GM19455 (cell line): ENCODE measurements at regions not wholly inside any gene's neighbourhood (a gene's known extent, or its start where the extent isn't known, plus 50 kb on each side); places are given as distances from the start of the nearest gene placed in this dataset.

ENCODE experiments used
- ATAC-seq: cut with Tn5 transposase; IDR thresholded peaks from one replicate; pipeline ENCODE4 v1.9.1; 2021; ENCODE audit not compliant: unreplicated experiment

GRCh38 chr21:32881458-32881857 is 109.9 kb upstream of the PAXBP1 start:
- no peak for ATAC-seq

GRCh38 chr21:32884062-32884461 is 112.5 kb upstream of the PAXBP1 start:
- ATAC-seq: no peak

DNA sequence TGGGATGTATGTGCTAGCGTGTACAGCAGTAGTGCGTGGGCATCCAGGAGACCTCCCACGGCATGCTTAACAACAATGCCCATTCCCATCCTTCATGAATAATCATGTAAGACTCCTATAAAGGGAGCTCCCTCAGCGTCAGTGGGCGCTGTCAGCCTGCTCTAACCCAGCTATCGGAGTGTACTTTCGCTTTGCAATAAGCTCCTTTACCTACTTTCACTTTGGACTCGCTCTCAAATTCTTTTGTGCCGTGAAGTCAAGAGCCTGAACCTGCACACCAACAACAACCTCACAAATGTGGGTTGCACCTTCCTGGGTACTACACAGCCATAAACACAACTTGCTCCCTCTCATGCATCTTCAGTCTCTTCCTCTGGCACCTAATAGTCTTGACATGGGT is 114.8 kb upstream of the PAXBP1 start:
- ATAC-seq: no peak

GRCh38 chr21:32887026-32887425 is 115.5 kb upstream of the PAXBP1 start:
- ATAC-seq: no peak

GRCh38 chr21:32888971-32889370 is 117.4 kb upstream of the PAXBP1 start:
- ATAC-seq: no peak

DNA sequence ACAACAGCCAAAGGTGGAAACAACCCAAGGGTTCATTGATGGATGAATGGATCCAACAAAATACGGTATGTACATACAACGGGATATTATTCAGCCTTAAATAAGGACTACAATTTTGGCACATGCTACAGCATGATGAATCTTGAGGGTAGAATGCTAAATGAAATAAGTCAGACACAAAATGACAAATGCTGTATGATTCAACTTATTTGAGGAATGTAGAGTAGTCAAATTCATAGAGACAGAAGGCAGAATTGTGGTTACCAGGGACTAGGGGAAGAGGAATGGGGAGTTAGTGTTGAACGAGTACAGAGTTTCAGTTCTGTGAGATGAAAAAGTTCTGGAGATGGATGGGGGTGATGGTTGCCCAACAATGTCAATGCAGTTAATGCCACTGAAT is 118.0 kb upstream of the PAXBP1 start:
- no peak for ATAC-seq

DNA sequence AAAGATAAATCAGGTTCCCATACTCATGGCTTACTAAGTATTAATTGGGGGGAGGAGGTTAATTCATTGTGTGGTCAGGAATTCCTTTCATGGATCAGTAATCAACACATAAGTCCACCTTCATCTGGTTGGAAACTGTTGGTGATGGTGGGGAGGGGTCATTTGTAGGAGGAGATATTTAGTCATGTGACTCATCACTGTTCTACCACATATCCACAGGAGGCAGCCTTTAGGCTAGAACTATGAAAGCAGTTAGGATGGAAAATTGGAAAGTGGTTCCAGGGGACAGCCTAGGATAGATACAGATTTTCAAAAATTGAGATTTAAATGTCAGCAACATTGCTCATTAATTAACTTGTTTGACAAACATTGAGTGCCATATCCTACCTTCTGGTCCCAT is 122.8 kb upstream of the PAXBP1 start:
- ATAC-seq: no peak

DNA sequence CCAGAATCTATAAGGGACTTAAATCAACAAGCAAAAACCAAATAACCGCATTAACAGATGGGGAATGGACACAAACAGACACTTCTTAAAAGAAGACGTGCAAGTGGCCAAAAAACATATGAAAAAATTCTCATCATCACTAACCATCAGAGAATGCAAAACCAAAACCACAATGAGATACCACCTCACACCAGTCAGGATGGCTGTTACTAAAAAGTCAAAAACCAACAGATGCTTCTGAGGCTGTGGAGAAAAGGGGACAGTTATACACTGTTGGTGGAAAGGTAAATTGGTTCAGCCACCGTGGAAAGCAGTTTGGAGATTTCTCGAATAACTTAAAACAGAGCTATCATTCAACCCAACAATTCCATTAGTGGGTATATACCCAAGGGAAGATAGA is 124.9 kb upstream of the OLIG2 start:
- no peak for ATAC-seq

DNA sequence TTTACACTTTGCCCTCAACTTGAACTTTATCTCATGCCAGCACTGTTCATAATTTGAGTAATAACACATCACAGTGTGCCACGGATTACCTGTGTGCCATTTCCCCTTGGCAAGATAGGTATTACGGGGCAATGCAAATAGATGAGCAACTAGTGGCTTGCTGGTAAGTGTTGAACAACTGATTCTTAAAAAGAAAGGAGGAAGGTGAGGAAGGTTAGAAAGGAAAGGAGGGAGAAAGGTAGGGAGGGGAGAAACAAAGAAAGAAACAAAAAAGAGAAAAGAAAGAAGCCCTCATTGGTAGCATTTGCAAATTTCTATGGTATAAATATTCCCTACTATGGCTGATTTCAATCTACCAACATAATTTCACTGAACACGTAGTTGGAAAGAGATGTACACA is 118.2 kb upstream of the OLIG2 start:
- ATAC-seq: no peak

DNA sequence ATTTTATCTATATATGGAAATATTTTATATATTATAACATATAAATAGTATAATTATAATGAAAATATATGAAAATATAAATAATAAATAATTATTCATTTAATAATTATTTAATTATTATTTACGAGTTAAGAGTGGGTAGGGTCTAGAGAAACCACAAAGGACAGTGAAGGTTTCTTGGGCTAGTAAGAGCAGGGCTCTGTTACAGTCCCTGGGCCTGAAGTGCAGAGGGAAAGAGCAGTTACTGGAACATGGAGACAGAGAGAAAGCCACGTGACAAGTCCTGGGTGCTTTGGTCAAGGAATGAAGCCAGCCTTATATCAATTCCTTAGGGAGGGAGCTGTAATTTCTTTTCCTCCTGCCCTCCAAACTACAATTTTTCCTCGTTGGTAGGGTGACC is 117.2 kb upstream of the OLIG2 start:
- no peak for ATAC-seq

DNA sequence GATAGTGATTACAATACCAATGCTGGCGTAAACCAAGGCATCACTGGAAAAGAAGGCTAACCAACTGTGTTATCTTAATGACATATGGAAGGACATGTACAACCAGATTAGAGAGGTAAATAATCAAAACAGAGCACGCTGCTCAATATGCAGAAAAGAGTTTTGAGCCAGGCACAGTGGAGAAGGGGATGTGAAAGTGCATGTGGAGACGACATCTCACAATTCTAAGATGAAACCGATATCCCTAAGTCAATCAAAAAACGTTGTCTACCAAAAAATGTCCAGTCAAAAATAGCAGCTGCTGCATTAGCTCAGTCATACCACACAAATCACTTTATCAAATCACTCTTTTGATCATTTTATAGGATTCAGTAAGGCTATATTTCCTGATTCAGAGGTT is 116.3 kb upstream of the OLIG2 start:
- no peak for ATAC-seq

- no peak for ATAC-seq
Measured at GRCh38 chr21:32914424-32915039, 111.2 kb upstream of the OLIG2 start.

DNA sequence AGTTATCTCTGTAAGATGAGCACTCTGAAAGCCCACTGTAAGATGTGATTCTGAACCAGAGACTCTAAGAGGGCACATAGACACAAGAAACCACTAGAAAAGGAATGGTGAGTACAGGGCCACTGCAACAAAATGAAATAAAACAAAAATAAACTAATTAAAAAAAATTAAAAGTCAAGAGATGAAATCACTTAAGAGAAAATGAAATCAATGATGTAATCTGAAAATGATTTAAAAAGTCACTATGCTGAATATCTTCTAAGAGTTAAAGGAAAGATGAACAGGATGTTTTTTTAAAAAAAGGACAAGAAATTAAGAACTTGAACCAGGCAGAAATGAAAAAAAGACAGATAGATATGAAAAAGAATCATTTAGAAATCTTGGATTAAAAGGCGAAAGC is 110.6 kb upstream of the OLIG2 start:
- ATAC-seq: no peak

DNA sequence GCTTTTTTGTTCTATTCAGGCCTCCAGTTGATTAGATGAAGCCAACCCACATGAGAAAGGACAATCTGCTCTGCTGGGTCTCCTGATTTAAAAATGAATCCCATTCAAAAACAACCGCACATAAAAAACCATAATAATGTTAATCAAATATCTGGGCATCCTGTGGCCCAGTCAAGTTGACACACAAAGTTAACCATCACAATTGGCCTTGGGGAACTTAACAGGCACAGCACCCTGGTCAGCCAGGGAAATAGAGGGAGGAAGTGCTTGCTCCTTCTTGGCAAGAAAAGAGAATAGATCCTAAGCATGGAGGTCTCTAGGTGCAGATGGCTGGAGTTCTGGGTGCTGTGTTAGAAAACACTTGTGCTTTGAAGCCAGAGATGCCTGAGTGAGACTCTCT is 109.6 kb upstream of the OLIG2 start:
- ATAC-seq: no peak

DNA sequence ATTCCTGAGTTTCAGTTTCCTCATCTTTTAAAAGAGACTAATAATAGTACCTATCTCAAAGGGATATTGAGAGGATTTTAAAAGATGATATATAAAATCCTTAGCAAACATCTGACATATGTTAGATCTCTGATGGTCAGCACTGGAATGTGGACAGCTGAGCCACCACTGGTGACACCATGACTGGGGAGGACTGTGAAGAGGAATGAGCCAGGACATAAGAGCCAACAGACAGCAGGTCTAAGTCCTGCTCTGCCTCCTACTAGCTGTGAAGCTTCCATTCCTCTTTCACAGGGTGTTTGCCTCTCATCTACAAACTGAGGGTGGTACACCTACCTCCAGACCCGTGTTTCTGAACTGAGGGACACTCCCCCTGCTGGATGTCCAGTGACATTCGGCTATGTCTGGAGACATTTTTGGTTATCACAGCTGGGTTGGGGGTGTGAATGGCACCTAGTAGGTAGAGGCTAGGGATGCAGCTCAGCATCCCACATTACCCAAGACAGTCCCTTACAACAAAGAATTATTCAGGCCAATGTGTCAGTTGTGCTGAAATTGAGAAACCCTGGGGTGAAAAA is 109.1 kb upstream of the OLIG2 start:
- no peak for ATAC-seq

DNA sequence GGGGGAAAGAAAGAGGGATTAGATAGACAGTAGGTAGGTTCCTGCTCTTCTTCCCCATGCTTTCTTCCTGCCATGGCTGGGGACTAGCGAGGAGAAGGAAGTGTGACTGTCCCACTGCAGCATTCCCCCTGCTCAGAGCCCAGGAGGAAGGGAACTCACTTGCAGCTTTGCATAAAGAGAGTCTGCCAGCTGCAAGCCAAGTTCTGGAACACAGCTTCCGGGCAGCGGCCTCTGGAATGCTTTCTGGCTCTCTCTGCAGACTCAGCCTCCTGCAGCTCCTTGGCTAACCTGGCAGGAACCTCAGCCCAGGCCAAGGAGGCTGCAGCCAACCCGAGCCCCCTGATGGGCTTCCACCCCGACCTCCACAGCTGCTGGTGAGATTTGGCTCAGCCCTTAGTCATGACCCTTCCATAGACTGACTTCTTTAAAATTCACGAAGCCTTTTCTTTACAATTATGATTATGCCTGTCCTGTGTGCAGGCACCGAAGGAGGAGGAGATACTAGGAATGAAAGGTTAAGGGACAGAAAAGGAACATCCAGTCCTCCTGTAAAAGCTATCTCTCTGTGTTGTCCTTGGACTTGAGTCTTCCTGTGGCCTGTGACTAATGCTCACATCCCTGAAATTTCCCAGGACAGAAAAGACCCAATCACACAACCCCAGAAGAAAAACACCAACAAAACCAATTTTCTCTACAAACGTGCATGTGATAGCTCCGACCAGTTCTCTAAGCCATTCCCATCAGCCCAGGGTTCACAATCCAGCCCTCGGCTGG is 108.2 kb upstream of the OLIG2 start:
- ATAC-seq: no peak

DNA sequence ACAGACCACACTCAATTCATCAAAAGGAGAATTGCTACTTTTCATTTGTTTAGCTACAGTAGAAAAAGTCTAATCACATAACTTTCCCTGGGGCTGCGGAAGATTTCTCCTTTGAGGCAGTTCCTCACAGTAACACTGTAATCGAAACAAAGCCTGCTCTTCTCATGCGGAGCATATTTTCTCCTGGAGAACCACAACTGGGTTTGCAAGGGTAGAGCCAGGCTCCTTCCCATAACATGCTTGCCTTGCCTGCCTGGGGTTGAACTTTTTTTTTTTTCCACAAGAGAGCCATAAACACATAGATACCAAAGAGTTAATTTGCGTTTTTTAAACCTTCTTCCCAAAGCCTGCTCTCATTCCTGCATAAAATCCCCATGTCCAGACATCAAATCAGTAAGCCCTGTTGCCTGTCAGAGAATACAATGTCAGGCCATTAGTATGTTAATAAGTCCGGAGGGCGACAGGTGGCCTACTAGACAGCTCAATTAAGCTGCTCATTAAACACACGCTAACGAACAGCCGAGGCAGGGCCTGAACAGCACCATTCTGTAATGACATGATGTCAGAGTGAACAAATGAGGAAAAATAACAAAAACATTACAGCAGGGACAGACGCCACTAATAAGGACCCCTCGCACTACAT is 107.1 kb upstream of the OLIG2 start:
- no peak for ATAC-seq

DNA sequence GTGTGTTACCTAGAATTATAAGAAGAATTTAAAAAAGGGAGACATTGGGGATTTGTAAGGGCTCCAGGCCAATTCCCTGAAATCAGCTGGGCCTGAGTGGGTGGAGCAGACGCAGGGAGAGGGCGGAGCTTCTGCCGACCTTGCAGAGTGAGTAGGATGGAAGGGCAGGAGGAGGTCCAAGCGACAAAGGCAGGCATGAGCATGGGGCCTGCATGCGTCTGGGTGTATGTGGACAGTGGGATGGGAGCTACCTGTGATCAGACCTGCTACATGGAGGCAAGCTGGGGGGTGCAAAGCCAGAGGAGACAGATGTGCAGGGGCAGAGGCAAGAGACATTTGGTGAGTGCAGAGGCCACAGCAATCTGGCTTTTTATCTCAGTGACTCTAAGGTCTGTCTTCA is 105.3 kb upstream of the OLIG2 start:
- no peak for ATAC-seq

- no peak for ATAC-seq
Measured at GRCh38 chr21:32921632-32922230, 104.0 kb upstream of the OLIG2 start.

GRCh38 chr21:32925098-32925497 is 100.6 kb upstream of the OLIG2 start:
- no peak for ATAC-seq

GRCh38 chr21:32929633-32930038 is 96.1 kb upstream of the OLIG2 start:
- ATAC-seq: peak; percentile 58

DNA sequence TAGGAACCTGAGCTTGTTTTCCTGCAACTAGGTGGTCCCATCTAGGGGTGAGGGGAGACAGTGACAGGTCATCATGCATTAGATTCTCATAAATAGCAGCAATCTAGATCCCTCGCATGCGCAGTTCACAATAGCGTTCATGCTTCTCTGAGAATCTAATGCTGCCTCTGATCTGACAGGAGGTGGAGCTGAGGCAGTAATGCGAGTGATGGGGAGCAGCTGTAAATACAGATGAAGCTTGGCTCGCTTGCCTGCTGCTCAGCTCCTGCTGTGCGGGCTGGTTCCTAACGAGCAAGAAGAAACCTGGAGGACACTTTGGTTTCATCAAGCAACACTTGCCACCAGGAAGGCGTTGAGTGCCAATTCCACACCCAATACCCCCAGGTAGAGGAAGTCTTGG is 95.1 kb upstream of the OLIG2 start:
- no peak for ATAC-seq
